ENCODE measurements at regions not wholly inside any gene's neighbourhood (a gene's known extent, or its start where the extent isn't known, plus 50 kb on each side); places are given as distances from the start of the nearest gene placed in this dataset.

DNA sequence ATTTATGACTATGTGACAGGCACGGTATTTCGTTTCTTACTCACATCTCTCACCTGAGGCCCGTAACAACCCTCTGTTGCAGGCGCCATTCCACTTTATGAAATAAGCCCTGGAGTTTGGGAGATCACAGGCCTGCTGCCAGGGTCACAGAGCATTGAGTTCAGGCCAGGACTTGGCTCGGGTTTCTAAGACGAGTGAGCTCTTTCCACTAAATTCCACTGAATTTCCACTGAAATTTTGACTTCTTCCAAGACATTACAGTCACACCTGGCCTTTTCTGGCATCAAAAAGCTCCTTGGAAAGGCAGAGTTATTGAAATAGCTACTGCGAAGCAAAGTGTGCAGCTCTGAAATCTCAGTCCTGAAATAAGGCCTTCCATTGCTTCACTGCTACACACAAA lies 282.8 kb upstream of the MGMT start:
- Histone ChIP-seq H3K4me1 (ENCODE audit: control insufficient read depth in 3 of 3, insufficient read depth in 3 of 3, low read length in 3 of 3) (no peaks in the 10 kb centered on the region), H3K27me3 (ENCODE audit: control insufficient read depth in 3 of 3, insufficient read depth in 3 of 3, low read length in 3 of 3) (peaks cover 0 to under 1% (median 0%) of the 10 kb centered on the region in 3 donors), H3K4me3 (ENCODE audit: low read length in 3 of 3) (no peak overlapping the region), H3K9ac (ENCODE audit: low read depth in 1 of 3, low read length in 3 of 3) (no peak overlapping the region), H3K36me3 (ENCODE audit: control insufficient read depth in 3 of 3, insufficient read depth in 3 of 3, low read length in 3 of 3) (no peaks in the 10 kb centered on the region), H3K27ac (ENCODE audit: low read depth, low read length) (no peak overlapping the region), H3K9me3 (ENCODE audit: control insufficient read depth in 3 of 3, low read length in 3 of 3) (no peaks in the 10 kb centered on the region)

DNA sequence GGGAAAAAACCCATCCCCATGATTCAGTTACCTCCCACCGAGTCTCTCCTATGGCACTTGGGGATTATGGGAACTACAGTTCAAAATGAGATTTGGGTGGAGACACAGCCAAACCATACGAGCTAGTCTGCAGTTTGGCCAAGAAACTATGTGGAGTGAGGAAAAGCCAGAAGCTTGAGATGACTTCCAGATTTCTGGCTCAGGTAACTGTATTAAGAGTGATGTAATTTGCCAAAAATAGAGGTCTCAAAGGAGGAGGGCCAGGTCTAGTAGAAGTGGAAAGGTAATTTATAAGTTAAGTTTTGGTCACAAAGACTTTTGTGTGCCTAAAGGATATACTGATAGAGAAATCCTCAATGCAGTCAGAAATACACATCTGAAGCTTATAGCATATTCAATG lies 279.7 kb upstream of the MGMT start:
- Histone ChIP-seq H3K9me3 (ENCODE audit: control insufficient read depth in 3 of 3, low read length in 3 of 3) (no peaks in the 10 kb centered on the region), H3K27ac (ENCODE audit: low read depth, low read length) (no peak overlapping the region), H3K27me3 (ENCODE audit: control insufficient read depth in 3 of 3, insufficient read depth in 3 of 3, low read length in 3 of 3) (no peaks in the 10 kb centered on the region), H3K4me3 (ENCODE audit: low read length in 3 of 3) (no peak overlapping the region), H3K36me3 (ENCODE audit: control insufficient read depth in 3 of 3, insufficient read depth in 3 of 3, low read length in 3 of 3) (no peaks in the 10 kb centered on the region), H3K4me1 (ENCODE audit: control insufficient read depth in 3 of 3, insufficient read depth in 3 of 3, low read length in 3 of 3) (peaks cover 0 to 6% (median 4%) of the 10 kb centered on the region in 3 donors), H3K9ac (ENCODE audit: low read depth in 1 of 3, low read length in 3 of 3) (no peak overlapping the region)

DNA sequence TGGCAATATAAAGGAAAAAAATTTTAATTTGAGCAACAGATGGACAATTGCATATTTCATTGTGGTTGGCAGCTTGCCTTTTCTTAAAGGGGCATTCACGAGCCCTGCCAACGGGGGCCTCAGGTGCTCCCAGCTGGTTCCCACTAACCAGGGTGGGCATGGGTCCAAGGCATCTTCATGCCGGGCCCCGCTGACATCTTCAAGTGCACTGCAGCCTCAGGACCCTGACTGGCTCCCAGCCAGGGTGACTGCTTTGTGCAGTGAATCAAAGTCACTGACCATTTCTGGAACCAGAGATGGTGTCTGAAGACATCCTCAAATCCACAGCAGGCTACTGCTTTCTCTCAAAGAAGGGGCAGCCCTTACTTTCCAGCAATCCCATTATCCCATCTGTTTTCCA lies 275.2 kb upstream of the MGMT start:
- Histone ChIP-seq H3K4me3 (ENCODE audit: low read length in 3 of 3) (no peak overlapping the region), H3K9me3 (ENCODE audit: control insufficient read depth in 3 of 3, low read length in 3 of 3) (no peaks in the 10 kb centered on the region), H3K27me3 (ENCODE audit: control insufficient read depth in 3 of 3, insufficient read depth in 3 of 3, low read length in 3 of 3) (peaks cover 0 to 3% (median 2%) of the 10 kb centered on the region in 3 donors), H3K27ac (ENCODE audit: low read depth, low read length) (no peak overlapping the region), H3K36me3 (ENCODE audit: control insufficient read depth in 3 of 3, insufficient read depth in 3 of 3, low read length in 3 of 3) (no peaks in the 10 kb centered on the region), H3K9ac (ENCODE audit: low read depth in 1 of 3, low read length in 3 of 3) (no peak overlapping the region), H3K4me1 (ENCODE audit: control insufficient read depth in 3 of 3, insufficient read depth in 3 of 3, low read length in 3 of 3) (peaks cover 7 to 17% (median 12%) of the 10 kb centered on the region in 3 donors)

- H3K27me3 ChIP-seq (ENCODE audit: control insufficient read depth in 3 of 3, insufficient read depth in 3 of 3, low read length in 3 of 3), result peaks cover 0 to 3% (median 2%) of the 10 kb centered on the region in 3 donors
- no peaks in the 10 kb centered on the region for H3K9me3 ChIP-seq (ENCODE audit: control insufficient read depth in 3 of 3, low read length in 3 of 3)
- no peak overlapping the region for H3K27ac ChIP-seq (ENCODE audit: low read depth, low read length)
- no peaks in the 10 kb centered on the region for H3K36me3 ChIP-seq (ENCODE audit: control insufficient read depth in 3 of 3, insufficient read depth in 3 of 3, low read length in 3 of 3)
- no peak overlapping the region for H3K9ac ChIP-seq (ENCODE audit: low read depth in 1 of 3, low read length in 3 of 3)
- peak overlapping the region in 1 of 3 donors; percentile 41 for H3K4me3 ChIP-seq (ENCODE audit: low read length in 3 of 3)
- peaks cover 7 to 17% (median 12%) of the 10 kb centered on the region in 3 donors for H3K4me1 ChIP-seq (ENCODE audit: control insufficient read depth in 3 of 3, insufficient read depth in 3 of 3, low read length in 3 of 3)
Observed at GRCh38 chr10:129192344-129193128, 274.5 kb upstream of the MGMT start.

DNA sequence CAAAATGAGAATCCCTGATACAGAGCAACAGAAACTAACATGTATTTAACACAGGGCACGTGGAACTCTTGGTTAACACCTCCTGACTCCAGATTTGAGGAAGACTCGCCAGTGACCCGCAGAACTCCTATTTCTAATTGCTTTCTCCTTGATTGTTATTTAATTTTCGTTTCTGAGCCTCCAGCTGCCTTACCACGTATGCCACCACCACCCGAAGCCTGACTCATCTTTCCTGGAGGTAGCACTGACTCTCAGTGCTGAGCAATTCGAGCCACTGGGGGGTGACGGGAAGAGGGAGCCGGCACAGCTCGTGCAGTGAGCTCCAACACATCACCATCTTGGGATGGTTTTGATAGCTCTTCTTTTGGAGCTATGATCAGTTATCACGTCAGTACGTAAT lies 273.9 kb upstream of the MGMT start:
- H3K9ac ChIP-seq (ENCODE audit: low read depth in 1 of 3, low read length in 3 of 3), result no peak overlapping the region
- no peaks in the 10 kb centered on the region for H3K9me3 ChIP-seq (ENCODE audit: control insufficient read depth in 3 of 3, low read length in 3 of 3)
- no peaks in the 10 kb centered on the region for H3K36me3 ChIP-seq (ENCODE audit: control insufficient read depth in 3 of 3, insufficient read depth in 3 of 3, low read length in 3 of 3)
- peak overlapping the region in 1 of 3 donors; percentile 41 for H3K4me3 ChIP-seq (ENCODE audit: low read length in 3 of 3)
- peaks cover 7 to 17% (median 12%) of the 10 kb centered on the region in 3 donors for H3K4me1 ChIP-seq (ENCODE audit: control insufficient read depth in 3 of 3, insufficient read depth in 3 of 3, low read length in 3 of 3)
- peaks cover 0 to 3% (median 2%) of the 10 kb centered on the region in 3 donors for H3K27me3 ChIP-seq (ENCODE audit: control insufficient read depth in 3 of 3, insufficient read depth in 3 of 3, low read length in 3 of 3)
- H3K27ac ChIP-seq (ENCODE audit: low read depth, low read length), result no peak overlapping the region

- peaks cover 0 to 3% (median 2%) of the 10 kb centered on the region in 3 donors for H3K27me3 ChIP-seq (ENCODE audit: control insufficient read depth in 3 of 3, insufficient read depth in 3 of 3, low read length in 3 of 3)
- H3K36me3 ChIP-seq (ENCODE audit: control insufficient read depth in 3 of 3, insufficient read depth in 3 of 3, low read length in 3 of 3), result no peaks in the 10 kb centered on the region
- H3K4me3 ChIP-seq (ENCODE audit: low read length in 3 of 3), result no peak overlapping the region
- H3K4me1 ChIP-seq (ENCODE audit: control insufficient read depth in 3 of 3, insufficient read depth in 3 of 3, low read length in 3 of 3), result peaks cover 7 to 17% (median 12%) of the 10 kb centered on the region in 3 donors
- H3K9me3 ChIP-seq (ENCODE audit: control insufficient read depth in 3 of 3, low read length in 3 of 3), result no peaks in the 10 kb centered on the region
- no peak overlapping the region for H3K9ac ChIP-seq (ENCODE audit: low read depth in 1 of 3, low read length in 3 of 3)
- H3K27ac ChIP-seq (ENCODE audit: low read depth, low read length), result no peak overlapping the region
Observed at GRCh38 chr10:129194181-129194870, 272.7 kb upstream of the MGMT start.

GRCh38 chr10:129199826-129200225 lies 267.2 kb upstream of the MGMT start:
- Histone ChIP-seq H3K4me1 (ENCODE audit: control insufficient read depth in 3 of 3, insufficient read depth in 3 of 3, low read length in 3 of 3) (no peaks in the 10 kb centered on the region), H3K27me3 (ENCODE audit: control insufficient read depth in 3 of 3, insufficient read depth in 3 of 3, low read length in 3 of 3) (peaks cover 0 to 2% (median 0%) of the 10 kb centered on the region in 3 donors), H3K9me3 (ENCODE audit: control insufficient read depth in 3 of 3, low read length in 3 of 3) (no peaks in the 10 kb centered on the region), H3K27ac (ENCODE audit: low read depth, low read length) (no peak overlapping the region), H3K9ac (ENCODE audit: low read depth in 1 of 3, low read length in 3 of 3) (no peak overlapping the region), H3K4me3 (ENCODE audit: low read length in 3 of 3) (no peak overlapping the region), H3K36me3 (ENCODE audit: control insufficient read depth in 3 of 3, insufficient read depth in 3 of 3, low read length in 3 of 3) (no peaks in the 10 kb centered on the region)

DNA sequence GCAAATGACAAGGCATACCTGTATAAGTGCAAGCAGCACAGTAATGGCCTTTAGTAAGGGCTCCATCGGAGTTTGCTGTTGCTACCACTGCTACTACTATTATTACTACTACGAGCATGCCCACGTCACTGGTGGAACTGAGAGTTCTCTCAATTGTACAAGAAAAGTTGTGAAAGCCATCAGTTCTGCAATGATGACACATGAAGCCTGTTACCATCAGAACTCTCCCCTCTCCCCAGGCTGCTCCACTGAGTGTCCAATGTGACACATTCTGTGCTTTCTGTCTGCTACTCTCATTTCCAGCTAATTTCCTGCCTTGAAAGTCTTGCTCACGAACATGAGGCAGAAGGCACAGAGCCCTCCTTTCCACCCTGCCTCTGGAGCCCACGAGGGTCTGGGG lies 263.2 kb upstream of the MGMT start:
- no peak overlapping the region for H3K27ac ChIP-seq (ENCODE audit: low read depth, low read length)
- no peaks in the 10 kb centered on the region for H3K36me3 ChIP-seq (ENCODE audit: control insufficient read depth in 3 of 3, insufficient read depth in 3 of 3, low read length in 3 of 3)
- no peak overlapping the region for H3K9ac ChIP-seq (ENCODE audit: low read depth in 1 of 3, low read length in 3 of 3)
- no peaks in the 10 kb centered on the region for H3K9me3 ChIP-seq (ENCODE audit: control insufficient read depth in 3 of 3, low read length in 3 of 3)
- no peak overlapping the region for H3K4me3 ChIP-seq (ENCODE audit: low read length in 3 of 3)
- H3K4me1 ChIP-seq (ENCODE audit: control insufficient read depth in 3 of 3, insufficient read depth in 3 of 3, low read length in 3 of 3), result peaks cover 0 to 4% (median 0%) of the 10 kb centered on the region in 3 donors
- H3K27me3 ChIP-seq (ENCODE audit: control insufficient read depth in 3 of 3, insufficient read depth in 3 of 3, low read length in 3 of 3), result no peaks in the 10 kb centered on the region

DNA sequence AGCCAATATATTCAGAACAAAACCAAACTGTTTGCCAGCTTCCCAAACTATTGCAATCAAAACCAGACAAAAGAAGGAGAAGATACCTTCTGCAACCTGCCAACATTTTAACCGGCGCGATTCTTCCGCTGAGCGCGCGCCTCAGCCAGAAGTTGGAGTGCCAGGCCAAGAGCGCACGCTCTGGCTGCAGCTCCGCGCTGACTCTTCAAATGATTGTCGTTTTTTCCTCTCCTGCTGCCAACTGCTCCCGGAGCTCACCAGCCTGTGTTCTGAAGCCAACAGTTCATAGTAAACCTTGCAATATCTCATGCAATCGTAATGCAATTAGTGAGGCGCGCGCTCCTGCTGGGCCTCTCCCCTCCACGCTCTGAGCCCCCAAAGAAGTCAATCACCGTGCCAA lies 259.7 kb upstream of the MGMT start:
- H3K4me1 ChIP-seq (ENCODE audit: control insufficient read depth in 3 of 3, insufficient read depth in 3 of 3, low read length in 3 of 3), result peaks cover 0 to 4% (median 0%) of the 10 kb centered on the region in 3 donors
- H3K4me3 ChIP-seq (ENCODE audit: low read length in 3 of 3), result peak overlapping the region; percentile 23 to 35 (median 25)
- no peak overlapping the region for H3K27ac ChIP-seq (ENCODE audit: low read depth, low read length)
- no peak overlapping the region for H3K9ac ChIP-seq (ENCODE audit: low read depth in 1 of 3, low read length in 3 of 3)
- H3K9me3 ChIP-seq (ENCODE audit: control insufficient read depth in 3 of 3, low read length in 3 of 3), result no peaks in the 10 kb centered on the region
- peaks cover 0 to 4% (median 0%) of the 10 kb centered on the region in 3 donors for H3K27me3 ChIP-seq (ENCODE audit: control insufficient read depth in 3 of 3, insufficient read depth in 3 of 3, low read length in 3 of 3)
- H3K36me3 ChIP-seq (ENCODE audit: control insufficient read depth in 3 of 3, insufficient read depth in 3 of 3, low read length in 3 of 3), result no peaks in the 10 kb centered on the region

DNA sequence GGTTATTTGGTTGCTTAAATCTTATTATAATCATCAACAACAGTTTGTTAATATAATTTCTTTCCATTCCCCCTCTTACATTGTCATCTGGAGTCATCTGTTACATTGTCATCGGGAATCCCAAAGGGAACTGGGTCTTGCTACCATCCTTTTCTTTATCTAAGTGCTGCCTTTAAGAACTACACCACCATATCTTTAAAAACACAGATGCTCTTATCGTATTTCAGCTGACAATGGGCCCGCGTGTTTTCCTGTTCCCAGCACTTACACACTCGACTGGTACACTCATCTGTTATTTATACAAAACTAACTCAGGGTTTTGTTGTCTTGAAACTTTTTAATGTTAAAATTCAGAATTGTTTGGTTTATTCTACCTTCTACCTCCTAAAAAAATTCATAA lies 256.2 kb upstream of the MGMT start:
- Histone ChIP-seq H3K4me3 (ENCODE audit: low read length in 3 of 3) (no peak overlapping the region), H3K27ac (ENCODE audit: low read depth, low read length) (no peak overlapping the region), H3K4me1 (ENCODE audit: control insufficient read depth in 3 of 3, insufficient read depth in 3 of 3, low read length in 3 of 3) (peaks cover 0 to 4% (median 0%) of the 10 kb centered on the region in 3 donors), H3K36me3 (ENCODE audit: control insufficient read depth in 3 of 3, insufficient read depth in 3 of 3, low read length in 3 of 3) (no peaks in the 10 kb centered on the region), H3K27me3 (ENCODE audit: control insufficient read depth in 3 of 3, insufficient read depth in 3 of 3, low read length in 3 of 3) (peaks cover 0 to 4% (median 0%) of the 10 kb centered on the region in 3 donors), H3K9me3 (ENCODE audit: control insufficient read depth in 3 of 3, low read length in 3 of 3) (no peaks in the 10 kb centered on the region), H3K9ac (ENCODE audit: low read depth in 1 of 3, low read length in 3 of 3) (no peak overlapping the region)

All from skeletal muscle tissue (tissue), 3 donors.